Fibroblast of peridontal ligament (primary cell): ENCODE measurements at regions not wholly inside any gene's neighbourhood (a gene's known extent, or its start where the extent isn't known, plus 50 kb on each side); places are given as distances from the start of the nearest gene placed in this dataset.
"Not testable (repeated sequence)": the region's sequence is repeated elsewhere in the genome, so short reads cannot be mapped to it uniquely, and the experiment has no call there.

Experiments used
- DNase-seq: peaks from one replicate; pipeline ENCODE4 v3.0.0-alpha.2; 2010; ENCODE audit errors: extremely low read depth

DNA sequence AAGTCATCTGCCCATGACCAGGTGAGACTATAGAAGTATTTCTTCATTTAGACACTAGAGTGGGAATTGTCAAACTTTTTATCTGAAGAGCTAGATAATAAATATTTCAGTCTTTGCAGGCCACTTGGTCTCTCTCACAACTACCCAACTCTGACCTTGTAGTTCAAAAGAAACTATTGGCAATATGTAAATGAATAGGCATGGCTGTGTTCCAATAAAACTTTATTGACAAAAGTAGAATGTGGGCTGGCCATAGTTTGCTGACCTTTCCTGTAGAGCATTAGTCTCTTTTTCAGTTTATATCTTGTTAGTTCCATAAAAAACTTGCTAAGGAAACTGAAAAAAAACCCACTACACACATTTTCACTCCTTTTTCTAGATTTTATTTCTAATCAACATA lies 535.5 kb downstream of the PRR16 start:
- DNase-seq = no peak

DNA sequence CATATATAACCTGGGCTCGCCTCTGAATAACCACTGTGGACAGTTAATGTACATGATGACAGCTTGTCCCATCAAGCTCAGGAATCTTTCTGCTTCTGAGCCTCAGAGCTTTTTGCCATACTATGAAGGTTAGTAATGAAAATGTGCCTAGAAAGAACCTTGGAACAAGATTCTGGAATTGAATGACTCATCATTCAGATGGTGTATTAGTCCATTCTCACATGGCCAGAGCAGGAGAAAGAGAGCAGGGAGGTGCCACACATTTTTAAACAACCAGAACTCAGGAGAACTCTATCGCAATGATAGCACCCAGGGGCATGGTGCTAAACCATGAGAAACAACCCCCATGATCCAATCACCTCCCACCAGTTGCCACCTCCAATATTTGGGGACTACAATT lies 542.1 kb downstream of the PRR16 start:
- DNase-seq = peak; percentile 16

DNA sequence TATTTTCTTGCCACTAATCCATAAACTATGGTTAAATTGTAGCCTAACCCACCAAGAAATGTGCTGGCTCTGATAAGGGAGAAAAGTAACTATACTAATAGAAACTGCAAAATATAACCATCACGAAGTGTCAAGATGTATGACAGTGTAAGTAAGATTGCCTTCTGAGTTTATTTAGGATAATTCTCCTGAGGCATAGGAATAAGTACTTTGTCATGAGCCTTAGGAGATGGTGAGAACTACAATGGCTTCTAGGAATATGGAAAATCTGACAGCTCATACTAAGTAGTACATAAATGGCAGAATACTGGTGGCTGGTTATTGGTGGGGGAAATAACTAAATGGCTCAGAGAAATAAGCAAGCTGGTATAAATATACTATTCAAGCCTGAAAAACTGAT lies 543.9 kb downstream of the PRR16 start:
- no peak for DNase-seq

DNA sequence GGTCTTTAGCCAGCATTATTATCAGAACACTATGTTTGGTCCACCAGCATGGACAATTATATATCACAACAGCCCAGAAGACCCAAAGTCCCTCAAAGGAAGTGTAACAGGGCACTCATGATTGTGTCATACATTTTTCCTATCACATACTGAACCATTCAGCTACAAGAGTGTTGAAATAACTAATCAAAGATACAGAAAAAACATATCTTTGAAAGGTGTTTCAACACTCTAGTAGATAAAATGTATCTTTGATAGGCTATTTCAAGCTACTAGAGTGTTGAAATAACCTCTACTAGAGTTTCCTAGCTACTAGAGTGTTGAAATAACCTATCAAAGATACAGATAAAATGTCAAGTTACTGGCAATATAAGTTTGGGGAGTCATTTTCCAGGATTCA lies 545.0 kb downstream of the PRR16 start:
- DNase-seq = no peak

DNA sequence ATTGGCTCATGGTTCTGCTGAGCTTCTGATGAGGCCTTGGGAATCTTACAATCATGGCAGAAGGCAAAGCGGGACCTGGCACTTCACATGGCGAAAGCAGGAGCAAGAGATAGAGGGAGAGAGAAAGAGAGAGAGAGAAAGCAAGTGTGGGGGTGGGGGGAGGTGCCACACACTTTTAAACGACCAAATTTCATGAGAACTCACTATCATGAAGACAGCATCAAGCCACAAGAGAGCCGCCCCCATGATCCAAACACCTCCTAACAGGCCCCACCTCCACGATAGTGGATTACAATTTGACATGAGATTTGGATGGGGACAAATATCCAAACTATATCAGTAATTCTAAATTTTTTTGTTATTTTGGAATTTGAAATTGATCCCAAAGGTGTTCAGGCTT lies 553.9 kb downstream of the PRR16 start:
- no peak for DNase-seq

DNA sequence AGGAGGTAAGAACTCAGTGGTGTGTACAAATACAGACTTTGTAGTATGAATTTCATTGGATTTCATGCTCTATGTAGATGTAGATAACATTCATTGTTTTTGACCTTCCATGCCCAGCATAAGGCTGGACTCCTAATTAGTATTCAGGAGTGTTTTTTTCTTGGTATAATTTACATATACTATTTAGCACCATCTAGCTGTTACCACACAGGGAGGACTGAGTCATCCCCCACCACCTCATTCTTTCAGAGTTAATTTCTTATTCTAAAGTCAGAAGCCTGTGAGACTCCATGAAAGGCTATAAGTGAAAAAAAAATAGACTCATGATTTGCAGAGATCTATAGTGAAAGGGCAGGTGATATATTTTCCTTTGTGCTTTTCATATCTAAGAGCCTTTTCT lies 555.0 kb downstream of the PRR16 start:
- DNase-seq = no peak

DNA sequence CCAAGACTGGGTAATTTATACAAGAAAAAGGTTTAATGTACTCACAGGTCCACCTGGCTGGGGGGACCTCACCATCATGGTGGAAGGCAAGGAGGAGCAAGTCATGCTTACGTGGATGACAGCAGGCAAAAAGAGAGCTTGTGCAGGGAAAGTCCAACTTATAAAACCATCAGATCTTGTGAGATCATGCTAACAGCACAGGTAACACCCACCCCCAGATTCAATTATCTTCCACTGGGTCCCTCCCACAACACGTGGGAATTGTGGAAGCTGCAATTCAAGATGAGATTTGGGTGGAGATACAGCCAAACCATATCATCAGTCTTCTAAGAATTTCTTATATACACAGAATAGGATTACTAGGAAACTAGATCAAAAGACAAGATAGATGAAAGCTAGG lies 555.6 kb downstream of the PRR16 start:
- no peak for DNase-seq

DNA sequence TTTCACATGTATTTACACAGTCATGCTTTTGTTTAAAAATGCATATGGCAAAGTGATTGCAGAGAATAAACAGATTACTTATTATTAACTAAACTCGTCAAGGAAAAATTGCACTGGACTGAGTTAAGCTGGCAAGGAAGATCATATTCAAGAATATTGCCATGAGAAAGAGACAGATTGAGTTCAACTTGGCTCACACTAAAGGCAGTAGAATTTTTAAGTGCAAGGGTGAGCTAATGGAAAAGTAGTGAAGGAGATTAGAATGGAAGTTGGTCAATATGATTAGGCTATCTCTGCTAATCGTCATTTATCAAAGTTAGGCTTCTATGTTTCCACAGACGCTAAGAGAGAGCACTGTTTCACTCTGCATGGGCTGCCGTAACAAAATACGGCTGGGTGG lies 557.6 kb downstream of the PRR16 start:
- no peak for DNase-seq

DNA sequence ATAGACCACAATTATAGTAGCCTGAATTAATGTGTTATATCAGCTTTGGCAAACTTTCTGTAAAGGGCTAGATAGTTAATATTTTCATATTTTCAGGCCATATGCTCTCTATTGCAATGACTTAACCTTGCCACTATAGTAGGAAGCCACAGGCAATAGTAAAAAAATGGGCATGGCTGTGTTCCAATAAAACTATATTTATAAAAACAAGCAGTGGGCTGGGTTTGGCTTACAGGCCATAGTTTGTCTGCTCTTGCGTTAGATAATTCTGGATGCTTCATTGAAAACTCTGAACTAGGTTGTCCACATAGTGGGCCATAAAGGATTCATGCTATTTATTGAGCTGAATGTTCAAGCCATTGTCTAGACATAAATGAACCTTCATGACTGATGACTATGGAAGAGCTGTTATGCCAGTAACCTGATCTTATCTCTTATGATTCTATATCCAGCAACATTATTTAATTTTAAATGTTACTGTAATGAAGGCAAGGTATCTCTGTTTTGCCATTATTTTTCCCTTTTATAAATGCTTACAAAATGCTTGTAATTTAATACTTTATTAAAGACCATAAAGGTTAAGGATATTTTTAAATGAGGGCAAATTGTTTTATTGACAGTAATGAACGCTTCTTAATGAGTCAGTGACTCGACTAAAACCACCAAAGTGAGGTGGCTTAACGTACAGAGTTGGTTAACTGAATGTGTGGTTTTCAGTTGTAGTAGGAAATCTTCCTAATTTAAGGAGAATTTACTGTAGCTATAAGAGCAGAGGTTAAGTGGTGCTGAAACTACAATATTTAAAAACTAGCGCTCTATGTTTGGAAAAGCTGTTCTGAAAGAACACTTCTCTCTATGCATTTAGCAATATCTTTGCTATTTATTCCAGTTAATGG lies 560.6 kb downstream of the PRR16 start:
- DNase-seq = no peak

DNA sequence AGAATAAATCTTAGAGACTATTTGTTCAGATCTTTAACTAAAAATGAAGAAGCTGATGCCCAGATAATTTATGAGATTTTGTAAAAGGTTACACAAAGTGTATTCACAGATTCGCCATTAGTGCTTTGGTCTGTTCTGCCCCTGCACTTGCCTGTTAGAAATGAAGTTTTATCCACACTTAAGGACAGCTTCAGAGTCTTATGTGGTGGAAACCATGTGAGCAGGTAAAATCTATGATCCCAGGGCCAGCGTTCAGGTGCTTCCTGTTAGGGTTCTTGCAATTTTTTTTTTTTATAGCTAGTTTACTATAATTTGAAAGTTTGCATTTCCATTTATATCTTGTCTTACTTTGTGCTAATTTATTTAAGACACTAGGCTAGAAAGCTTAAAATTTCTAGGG lies 561.6 kb downstream of the PRR16 start:
- DNase-seq = no peak

DNA sequence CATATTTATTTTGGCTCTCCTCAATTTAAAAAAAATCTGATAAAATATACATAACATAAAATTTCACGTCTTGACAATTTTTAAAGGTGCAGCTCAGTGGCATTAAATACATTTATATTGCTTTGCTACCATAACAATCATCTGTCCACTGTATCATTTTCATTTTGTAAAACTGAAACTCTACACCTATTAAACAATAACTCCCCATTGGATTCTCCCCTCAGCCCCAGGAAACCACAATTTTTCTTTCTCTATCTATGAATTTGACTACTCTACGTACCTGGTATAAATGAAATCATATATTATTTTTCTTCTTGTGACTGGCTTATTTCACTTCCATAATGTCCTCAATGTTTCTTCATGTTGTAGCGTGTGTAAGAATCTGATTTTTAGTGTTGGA lies 563.5 kb downstream of the PRR16 start:
- no peak for DNase-seq

DNA sequence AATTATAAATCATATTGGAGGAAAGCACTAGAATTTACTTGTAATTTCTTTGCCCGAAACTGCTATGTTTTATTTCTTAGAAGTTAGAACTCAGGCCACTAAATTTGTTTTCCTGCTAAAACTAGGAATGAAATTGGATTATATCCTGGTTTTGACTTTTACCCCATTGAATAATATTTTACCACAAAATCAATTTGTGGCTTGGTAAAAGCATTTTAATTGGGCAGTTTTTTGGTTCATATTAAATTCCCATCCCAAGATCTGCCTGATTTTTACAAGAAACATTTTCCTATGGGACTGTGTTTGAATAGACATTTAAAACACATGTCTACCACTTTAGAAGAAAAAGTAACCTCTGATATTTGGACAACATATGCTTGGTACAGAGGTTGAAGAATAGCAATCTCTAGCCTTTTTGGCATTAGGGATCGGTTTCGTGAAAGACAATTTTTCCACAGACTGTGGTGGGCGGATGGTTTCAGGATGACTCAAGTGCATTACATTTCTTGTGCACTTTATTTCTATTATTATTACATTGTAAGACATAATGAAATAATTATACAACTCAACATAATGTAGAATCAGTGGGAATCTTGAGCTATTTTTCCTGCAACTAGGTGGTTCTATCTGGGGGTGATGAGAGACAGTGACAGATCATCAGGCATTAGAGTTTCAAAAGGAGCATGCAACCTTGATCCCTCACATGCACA lies 565.6 kb downstream of the PRR16 start:
- peak; percentile 72 for DNase-seq

DNA sequence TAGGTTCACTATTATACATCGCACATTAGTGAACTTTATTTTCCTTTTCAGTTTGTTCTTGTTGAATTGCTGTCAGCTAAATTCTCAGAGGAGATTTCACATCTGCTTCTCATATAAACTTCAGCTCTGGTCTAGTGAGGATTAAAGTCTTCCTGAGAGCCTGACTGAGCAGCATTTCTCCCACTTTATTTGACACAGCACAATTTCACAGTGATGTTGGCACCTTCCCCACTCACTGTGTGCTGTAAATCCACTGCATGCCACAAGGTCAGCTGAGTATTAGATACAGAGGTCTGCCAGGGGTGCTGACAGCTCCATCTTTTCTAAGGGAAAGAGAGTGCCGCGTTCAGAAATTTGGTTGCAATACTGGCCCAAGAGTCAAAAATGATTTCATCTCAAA lies 567.4 kb downstream of the PRR16 start:
- peak; percentile 82 for DNase-seq

DNA sequence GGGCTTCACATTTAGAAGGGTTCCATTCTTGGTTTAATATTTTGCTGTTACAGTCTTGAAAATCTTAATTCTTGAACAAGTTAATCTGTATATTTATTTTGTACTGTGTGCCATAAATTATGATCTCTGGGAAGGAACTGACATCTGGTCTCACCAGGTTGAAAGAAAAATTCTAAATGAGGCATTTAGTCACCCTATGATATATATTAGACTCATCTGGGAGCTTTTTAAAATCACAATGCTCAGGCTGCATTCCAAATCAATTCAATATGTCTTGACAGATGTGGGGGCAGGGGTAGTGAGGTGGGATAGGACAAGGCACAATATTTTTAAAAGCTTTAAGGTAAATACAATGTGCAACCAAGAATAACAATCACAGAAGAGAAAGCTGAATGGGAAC lies 569.2 kb downstream of the PRR16 start:
- DNase-seq = no peak

DNA sequence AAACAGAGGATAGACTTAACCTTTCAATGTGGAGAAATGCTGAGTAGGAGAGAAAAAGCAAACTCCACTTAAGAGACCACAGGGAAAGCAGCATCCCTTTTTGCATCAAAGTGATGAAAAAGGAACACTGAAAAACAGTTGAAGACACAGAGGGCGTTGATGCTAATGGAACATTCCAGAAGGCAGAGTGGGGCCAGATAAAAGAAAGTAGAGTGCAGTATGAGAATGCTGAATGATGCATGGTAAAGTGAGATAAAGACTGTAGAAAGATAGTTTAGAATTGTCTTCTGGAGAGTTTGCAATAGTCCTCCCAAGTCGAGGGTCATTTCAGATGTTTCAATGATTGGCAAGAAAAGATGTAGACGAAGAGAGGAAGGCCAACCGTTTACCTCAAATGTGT lies 574.3 kb downstream of the PRR16 start:
- no peak for DNase-seq

DNA sequence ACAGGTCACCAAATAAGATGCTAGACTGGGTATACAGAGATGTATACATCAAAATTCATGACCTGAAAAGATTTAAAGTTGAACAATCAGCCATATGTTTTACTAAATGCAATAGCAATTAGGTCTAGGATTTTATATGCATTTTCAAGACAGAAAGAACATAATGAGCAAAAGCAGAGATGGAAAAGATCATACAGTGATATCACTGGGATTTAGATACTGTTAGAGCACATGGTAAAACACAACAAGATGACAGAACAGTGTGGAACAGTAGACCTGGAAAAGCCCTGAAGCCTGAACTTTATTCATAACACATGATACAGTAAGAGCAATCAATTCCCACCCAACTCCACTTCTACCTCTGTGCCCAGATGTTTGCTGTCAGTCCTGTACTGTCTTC lies 585.9 kb downstream of the PRR16 start:
- no peak for DNase-seq

DNA sequence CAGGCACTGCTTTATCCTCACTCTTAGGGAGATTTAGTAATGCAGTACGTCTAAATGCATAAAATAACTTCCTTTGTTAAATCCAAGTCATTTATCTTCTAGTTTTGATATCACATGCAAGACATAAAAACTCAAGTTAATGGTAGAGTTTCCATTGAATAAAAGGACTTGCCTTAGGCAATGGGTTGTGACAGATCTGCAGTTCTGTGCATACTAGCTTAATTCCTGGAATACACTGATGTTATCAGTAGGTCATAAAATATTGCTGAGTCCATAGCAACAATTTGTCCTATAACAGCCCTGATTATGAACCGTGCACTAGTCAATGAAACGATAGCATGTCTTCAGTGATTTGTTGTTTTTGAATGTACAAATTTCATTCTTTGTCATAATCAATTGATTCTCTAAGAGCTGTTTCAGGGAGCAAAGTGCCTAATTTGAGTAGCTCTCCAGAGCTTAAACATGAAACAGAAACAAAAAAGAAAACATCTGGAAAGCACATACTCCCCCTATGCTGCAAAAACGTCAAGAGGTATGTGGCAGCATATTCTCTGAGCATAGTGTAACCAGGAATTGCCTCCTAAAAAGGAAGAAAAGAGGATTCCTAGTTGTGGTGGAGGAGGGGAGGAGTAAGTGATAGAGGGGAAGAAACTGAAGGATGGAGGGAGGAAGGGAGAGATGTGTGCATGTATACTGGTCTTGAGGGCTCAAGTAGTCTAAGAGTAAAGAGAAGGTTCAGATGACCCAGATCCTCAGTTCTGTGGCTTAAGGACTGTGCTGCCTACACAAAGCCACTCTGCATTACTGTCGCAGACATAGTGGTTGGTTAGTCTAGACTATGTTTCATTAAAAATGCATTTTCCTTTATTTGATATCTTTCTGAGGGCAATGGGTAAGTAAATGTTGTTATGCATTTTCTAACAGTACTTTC lies 589.2 kb downstream of the PRR16 start:
- DNase-seq = peak; percentile 12

DNA sequence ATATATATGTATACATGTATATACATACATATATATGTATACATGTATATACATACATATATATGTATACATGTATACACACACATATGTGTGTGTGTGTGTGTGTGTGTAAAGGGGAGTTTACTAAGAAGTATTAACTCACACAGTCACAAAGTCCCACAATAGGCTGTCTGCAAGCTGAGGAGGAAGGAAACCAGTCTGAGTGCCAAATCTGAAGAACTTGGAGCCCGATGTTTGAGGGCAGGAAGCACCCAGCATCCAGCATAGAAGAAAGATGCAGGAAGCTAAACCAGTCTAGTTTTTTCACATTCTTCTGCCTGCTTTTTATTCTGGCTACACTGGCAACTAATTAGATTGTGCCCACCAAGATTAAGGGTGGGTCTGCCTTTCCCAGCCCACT lies 591.5 kb downstream of the PRR16 start:
- no peak for DNase-seq

DNA sequence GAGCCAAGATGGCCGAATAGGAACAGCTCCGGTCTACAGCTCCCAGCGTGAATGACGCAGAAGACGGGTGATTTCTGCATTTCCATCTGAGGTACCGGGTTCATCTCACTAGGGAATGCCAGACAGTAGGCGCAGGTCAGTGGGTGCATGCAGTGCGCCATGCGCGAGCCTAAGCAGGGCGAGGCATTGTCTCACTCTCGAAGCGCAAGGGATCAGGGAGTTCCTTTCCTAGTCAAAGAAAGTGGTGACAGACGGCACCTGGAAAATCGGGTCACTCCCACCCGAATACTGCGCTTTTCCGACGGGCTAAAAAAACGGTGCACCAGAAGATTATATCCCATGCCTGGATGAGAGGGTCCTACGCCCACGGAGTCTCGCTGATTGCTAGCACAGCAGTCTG lies 600.1 kb downstream of the PRR16 start:
- not testable (repeated sequence) for DNase-seq

DNA sequence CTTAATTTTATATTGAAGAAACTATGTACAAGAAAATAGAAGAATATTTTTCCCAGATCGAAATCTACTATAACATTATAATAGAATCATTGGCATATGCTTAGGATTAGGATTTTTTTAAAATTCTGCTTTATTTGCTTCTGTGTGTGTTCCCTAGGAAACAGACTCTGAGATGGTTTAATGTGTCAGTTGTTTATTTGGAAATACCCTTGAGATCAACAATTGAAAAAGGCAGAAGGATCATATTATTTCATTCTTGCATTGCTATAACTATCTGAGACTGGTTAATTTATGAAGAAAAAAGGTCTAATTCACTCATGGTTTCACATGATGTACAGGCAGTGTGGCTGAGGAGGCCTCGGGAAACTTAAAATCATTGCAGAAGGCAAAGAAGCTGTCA lies 622.6 kb downstream of the PRR16 start:
- peak; percentile 53 for DNase-seq

DNA sequence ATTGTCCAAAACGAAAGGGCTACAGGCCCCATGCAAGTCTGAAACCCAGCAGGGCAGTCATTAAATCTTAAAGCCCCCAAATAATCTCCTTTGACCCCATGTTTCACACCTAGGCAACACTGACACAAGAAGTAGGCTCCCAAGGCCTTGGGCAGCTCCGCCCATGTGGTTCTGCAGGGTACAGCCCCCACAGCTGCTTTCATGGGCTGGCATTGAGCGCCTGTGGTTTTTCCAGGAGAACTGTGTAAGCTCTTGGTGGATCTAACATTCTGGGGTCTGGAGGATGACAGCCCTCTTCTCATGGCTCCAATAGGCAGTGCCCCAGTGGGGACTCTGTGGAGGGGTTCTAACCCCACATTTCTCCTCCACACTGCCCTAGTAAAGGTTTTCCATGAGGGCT lies 623.5 kb downstream of the PRR16 start:
- DNase-seq = no peak

DNA sequence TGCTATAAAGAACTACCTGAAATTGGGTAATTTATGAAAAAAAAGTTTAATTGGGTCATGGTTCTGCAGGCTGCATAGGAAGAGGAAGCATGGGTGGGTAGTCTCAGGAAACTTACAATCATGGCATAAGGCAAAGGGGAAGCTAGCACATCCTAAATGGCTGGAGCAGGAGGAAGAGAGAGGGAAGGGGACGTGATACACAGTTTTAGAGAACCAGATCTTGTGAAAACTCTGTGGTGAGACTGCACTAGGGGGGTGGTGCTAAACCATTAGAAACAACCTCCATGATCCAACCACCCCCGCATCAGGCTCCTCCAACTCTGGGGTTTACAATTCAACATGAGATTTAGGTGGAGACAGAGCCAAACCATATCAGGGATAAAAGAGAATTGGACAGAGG lies 624.2 kb downstream of the PRR16 start:
- no peak for DNase-seq
